ENCODE measurements at regions not wholly inside any gene's neighbourhood (a gene's known extent, or its start where the extent isn't known, plus 50 kb on each side); places are given as distances from the start of the nearest gene placed in this dataset.

- no peak overlapping the region for H3K9ac ChIP-seq (ENCODE audit: low read depth, low read length)
- no peaks in the 10 kb centered on the region for H3K36me3 ChIP-seq (ENCODE audit: insufficient read depth, low read length)
- H3K4me1 ChIP-seq (ENCODE audit: insufficient read depth, low read length) = peaks cover 20% of the 10 kb centered on the region
- H3K9me3 ChIP-seq (ENCODE audit: control insufficient read depth, insufficient read depth, low read length) = no peaks in the 10 kb centered on the region
Measured at GRCh38 chr11:134640971-134641968, 229.2 kb upstream of the B3GAT1 start.

GRCh38 chr11:134640536-134640935 is 228.5 kb upstream of the B3GAT1 start:
- H3K9me3 ChIP-seq (ENCODE audit: control insufficient read depth, insufficient read depth, low read length) = no peaks in the 10 kb centered on the region
- H3K9ac ChIP-seq (ENCODE audit: low read depth, low read length) = no peak overlapping the region
- no peaks in the 10 kb centered on the region for H3K36me3 ChIP-seq (ENCODE audit: insufficient read depth, low read length)
- H3K4me1 ChIP-seq (ENCODE audit: insufficient read depth, low read length) = peaks cover 20% of the 10 kb centered on the region

GRCh38 chr11:134639586-134640330 is 227.7 kb upstream of the B3GAT1 start:
- H3K36me3 ChIP-seq (ENCODE audit: insufficient read depth, low read length) = no peaks in the 10 kb centered on the region
- peaks cover 20% of the 10 kb centered on the region for H3K4me1 ChIP-seq (ENCODE audit: insufficient read depth, low read length)
- no peaks in the 10 kb centered on the region for H3K9me3 ChIP-seq (ENCODE audit: control insufficient read depth, insufficient read depth, low read length)
- no peak overlapping the region for H3K9ac ChIP-seq (ENCODE audit: low read depth, low read length)

GRCh38 chr11:134638796-134639430 is 226.9 kb upstream of the B3GAT1 start:
- Histone ChIP-seq H3K9ac (ENCODE audit: low read depth, low read length) (no peak overlapping the region), H3K9me3 (ENCODE audit: control insufficient read depth, insufficient read depth, low read length) (no peaks in the 10 kb centered on the region), H3K4me1 (ENCODE audit: insufficient read depth, low read length) (peaks cover 11% of the 10 kb centered on the region), H3K36me3 (ENCODE audit: insufficient read depth, low read length) (no peaks in the 10 kb centered on the region)

GRCh38 chr11:134637091-134638015 is 225.3 kb upstream of the B3GAT1 start:
- no peak overlapping the region for H3K9ac ChIP-seq (ENCODE audit: low read depth, low read length)
- H3K36me3 ChIP-seq (ENCODE audit: insufficient read depth, low read length) = no peaks in the 10 kb centered on the region
- H3K9me3 ChIP-seq (ENCODE audit: control insufficient read depth, insufficient read depth, low read length) = no peaks in the 10 kb centered on the region
- peaks cover 7% of the 10 kb centered on the region; the same call in 1 of the 2 replicates for H3K4me1 ChIP-seq (ENCODE audit: insufficient read depth, low read length)

GRCh38 chr11:134636071-134636470 is 224.0 kb upstream of the B3GAT1 start:
- Histone ChIP-seq H3K9ac (ENCODE audit: low read depth, low read length) (no peak overlapping the region), H3K9me3 (ENCODE audit: control insufficient read depth, insufficient read depth, low read length) (no peaks in the 10 kb centered on the region), H3K36me3 (ENCODE audit: insufficient read depth, low read length) (no peaks in the 10 kb centered on the region), H3K4me1 (ENCODE audit: insufficient read depth, low read length) (no peaks in the 10 kb centered on the region; the same call in 1 of the 2 replicates)

GRCh38 chr11:134634897-134635831 is 223.1 kb upstream of the B3GAT1 start:
- Histone ChIP-seq H3K9ac (ENCODE audit: low read depth, low read length) (no peak overlapping the region), H3K36me3 (ENCODE audit: insufficient read depth, low read length) (no peaks in the 10 kb centered on the region), H3K4me1 (ENCODE audit: insufficient read depth, low read length) (no peaks in the 10 kb centered on the region; the same call in 1 of the 2 replicates), H3K9me3 (ENCODE audit: control insufficient read depth, insufficient read depth, low read length) (no peaks in the 10 kb centered on the region)

GRCh38 chr11:134633276-134633675 is 221.2 kb upstream of the B3GAT1 start:
- H3K36me3 ChIP-seq (ENCODE audit: insufficient read depth, low read length) = no peaks in the 10 kb centered on the region
- no peaks in the 10 kb centered on the region for H3K9me3 ChIP-seq (ENCODE audit: control insufficient read depth, insufficient read depth, low read length)
- no peak overlapping the region for H3K9ac ChIP-seq (ENCODE audit: low read depth, low read length)
- no peaks in the 10 kb centered on the region for H3K4me1 ChIP-seq (ENCODE audit: insufficient read depth, low read length)

- H3K9ac ChIP-seq (ENCODE audit: low read depth, low read length) = no peak overlapping the region
- H3K9me3 ChIP-seq (ENCODE audit: control insufficient read depth, insufficient read depth, low read length) = no peaks in the 10 kb centered on the region
- H3K4me1 ChIP-seq (ENCODE audit: insufficient read depth, low read length) = no peaks in the 10 kb centered on the region
- H3K36me3 ChIP-seq (ENCODE audit: insufficient read depth, low read length) = no peaks in the 10 kb centered on the region
Measured at GRCh38 chr11:134632347-134633119, 220.5 kb upstream of the B3GAT1 start.

- H3K9me3 ChIP-seq (ENCODE audit: control insufficient read depth, insufficient read depth, low read length) = no peaks in the 10 kb centered on the region
- H3K36me3 ChIP-seq (ENCODE audit: insufficient read depth, low read length) = no peaks in the 10 kb centered on the region
- H3K9ac ChIP-seq (ENCODE audit: low read depth, low read length) = no peak overlapping the region
Measured at GRCh38 chr11:134630861-134631260, 218.8 kb upstream of the B3GAT1 start.

GRCh38 chr11:134628426-134628825 is 216.4 kb upstream of the B3GAT1 start:
- Histone ChIP-seq H3K4me1 (ENCODE audit: insufficient read depth, low read length) (no peaks in the 10 kb centered on the region), H3K9me3 (ENCODE audit: control insufficient read depth, insufficient read depth, low read length) (no peaks in the 10 kb centered on the region), H3K36me3 (ENCODE audit: insufficient read depth, low read length) (no peaks in the 10 kb centered on the region), H3K9ac (ENCODE audit: low read depth, low read length) (no peak overlapping the region)

More at GRCh38 chr11:134630861-134631260, 218.8 kb upstream of the B3GAT1 start:
- no peaks in the 10 kb centered on the region for H3K4me1 ChIP-seq (ENCODE audit: insufficient read depth, low read length)

- H3K36me3 ChIP-seq (ENCODE audit: insufficient read depth, low read length) = no peaks in the 10 kb centered on the region
- H3K9ac ChIP-seq (ENCODE audit: low read depth, low read length) = no peak overlapping the region
- H3K9me3 ChIP-seq (ENCODE audit: control insufficient read depth, insufficient read depth, low read length) = no peaks in the 10 kb centered on the region
- H3K4me1 ChIP-seq (ENCODE audit: insufficient read depth, low read length) = no peaks in the 10 kb centered on the region
Measured at GRCh38 chr11:134626032-134626431, 214.0 kb upstream of the B3GAT1 start.

Data from ES-I3 (cell line).